ENCODE measurements at regions not wholly inside any gene's neighbourhood (a gene's known extent, or its start where the extent isn't known, plus 50 kb on each side); places are given as distances from the start of the nearest gene placed in this dataset.

- H3K4me1 Mint-ChIP-seq, result no peaks in the 10 kb centered on the region
- DNase-seq (ENCODE audit: low spot score in 2 of 2), result no peak
These were observed 189.6 kb upstream of the TMEM132C start for GRCh38 chr12:128077211-128077916.

GRCh38 chr12:128077917-128078298 is 189.1 kb upstream of the TMEM132C start:
- no peak overlapping the region for H3K4me3 Mint-ChIP-seq
- no peaks in the 10 kb centered on the region for H3K36me3 Mint-ChIP-seq (ENCODE audit: insufficient read depth)
- ATAC-seq (replicated peaks; ENCODE audit: extremely low read depth, poor library complexity, severe bottlenecking) (no peak), DNase-seq (ENCODE audit: low spot score in 2 of 2) (no peak)
- no peaks in the 10 kb centered on the region for H3K9me3 Mint-ChIP-seq
- H3K27me3 Mint-ChIP-seq, result no peaks in the 10 kb centered on the region
- no peak overlapping the region for H3K27ac Mint-ChIP-seq (ENCODE audit: low read depth)
- H3K4me1 Mint-ChIP-seq, result no peaks in the 10 kb centered on the region

More at GRCh38 chr12:128077211-128077916, 189.6 kb upstream of the TMEM132C start:
- Mint-ChIP-seq H3K36me3 (ENCODE audit: insufficient read depth) (no peaks in the 10 kb centered on the region), H3K4me3 (no peak overlapping the region), H3K9me3 (no peaks in the 10 kb centered on the region), H3K27ac (ENCODE audit: low read depth) (no peak overlapping the region), H3K27me3 (no peaks in the 10 kb centered on the region)
- ATAC-seq (replicated peaks; ENCODE audit: extremely low read depth, poor library complexity, severe bottlenecking), result no peak

- ATAC-seq (replicated peaks; ENCODE audit: extremely low read depth, poor library complexity, severe bottlenecking) (no peak), DNase-seq (ENCODE audit: low spot score in 2 of 2) (no peak)
- no peak overlapping the region for H3K27ac Mint-ChIP-seq (ENCODE audit: low read depth)
- H3K4me1 Mint-ChIP-seq, result no peaks in the 10 kb centered on the region
- H3K9me3 Mint-ChIP-seq, result no peaks in the 10 kb centered on the region
- no peak overlapping the region for H3K4me3 Mint-ChIP-seq
- H3K27me3 Mint-ChIP-seq, result no peaks in the 10 kb centered on the region
- H3K36me3 Mint-ChIP-seq (ENCODE audit: insufficient read depth), result no peaks in the 10 kb centered on the region
These were observed 188.5 kb upstream of the TMEM132C start for GRCh38 chr12:128078301-128078971.

- no peak overlapping the region for H3K4me3 Mint-ChIP-seq
- DNase-seq (ENCODE audit: low spot score in 2 of 2) (no peak), ATAC-seq (replicated peaks; ENCODE audit: extremely low read depth, poor library complexity, severe bottlenecking) (no peak)
- H3K9me3 Mint-ChIP-seq, result no peaks in the 10 kb centered on the region
- H3K4me1 Mint-ChIP-seq, result no peaks in the 10 kb centered on the region
- no peaks in the 10 kb centered on the region for H3K27me3 Mint-ChIP-seq
- H3K27ac Mint-ChIP-seq (ENCODE audit: low read depth), result no peak overlapping the region
- H3K36me3 Mint-ChIP-seq (ENCODE audit: insufficient read depth), result no peaks in the 10 kb centered on the region
These were observed 187.5 kb upstream of the TMEM132C start for GRCh38 chr12:128079446-128079845.

- ATAC-seq (replicated peaks; ENCODE audit: extremely low read depth, poor library complexity, severe bottlenecking), result no peak
- no peak overlapping the region for H3K27ac Mint-ChIP-seq (ENCODE audit: low read depth)
- no peak overlapping the region for H3K4me3 Mint-ChIP-seq
- no peak for DNase-seq (ENCODE audit: low spot score in 2 of 2)
- H3K9me3 Mint-ChIP-seq, result peaks cover 3% of the 10 kb centered on the region
- no peaks in the 10 kb centered on the region for H3K4me1 Mint-ChIP-seq
- H3K27me3 Mint-ChIP-seq, result no peaks in the 10 kb centered on the region
- H3K36me3 Mint-ChIP-seq (ENCODE audit: insufficient read depth), result no peaks in the 10 kb centered on the region
These were observed 183.7 kb upstream of the TMEM132C start for GRCh38 chr12:128083132-128083729.

GRCh38 chr12:128088926-128089325 is 178.0 kb upstream of the TMEM132C start:
- no peak overlapping the region for H3K4me3 Mint-ChIP-seq
- H3K36me3 Mint-ChIP-seq (ENCODE audit: insufficient read depth), result no peaks in the 10 kb centered on the region
- no peaks in the 10 kb centered on the region for H3K4me1 Mint-ChIP-seq
- ATAC-seq (replicated peaks; ENCODE audit: extremely low read depth, poor library complexity, severe bottlenecking) (no peak), DNase-seq (ENCODE audit: low spot score in 2 of 2) (no peak)
- peaks cover 13% of the 10 kb centered on the region for H3K9me3 Mint-ChIP-seq
- H3K27me3 Mint-ChIP-seq, result no peaks in the 10 kb centered on the region
- no peak overlapping the region for H3K27ac Mint-ChIP-seq (ENCODE audit: low read depth)

- DNase-seq (ENCODE audit: low spot score in 2 of 2), result no peak
- Mint-ChIP-seq H3K4me1 (no peaks in the 10 kb centered on the region), H3K4me3 (no peak overlapping the region), H3K27ac (ENCODE audit: low read depth) (no peak overlapping the region), H3K27me3 (no peaks in the 10 kb centered on the region), H3K9me3 (peaks cover 13% of the 10 kb centered on the region), H3K36me3 (ENCODE audit: insufficient read depth) (no peaks in the 10 kb centered on the region)
- no peak for ATAC-seq (replicated peaks; ENCODE audit: extremely low read depth, poor library complexity, severe bottlenecking)
These were observed 177.0 kb upstream of the TMEM132C start for GRCh38 chr12:128089961-128090360.

- DNase-seq (ENCODE audit: low spot score in 2 of 2) (no peak), ATAC-seq (replicated peaks; ENCODE audit: extremely low read depth, poor library complexity, severe bottlenecking) (no peak)
- no peaks in the 10 kb centered on the region for H3K27me3 Mint-ChIP-seq
- H3K36me3 Mint-ChIP-seq (ENCODE audit: insufficient read depth), result no peaks in the 10 kb centered on the region
- H3K9me3 Mint-ChIP-seq, result peaks cover 13% of the 10 kb centered on the region
- H3K4me1 Mint-ChIP-seq, result no peaks in the 10 kb centered on the region
- H3K4me3 Mint-ChIP-seq, result no peak overlapping the region
- no peak overlapping the region for H3K27ac Mint-ChIP-seq (ENCODE audit: low read depth)
These were observed 175.8 kb upstream of the TMEM132C start for GRCh38 chr12:128091101-128091720.

- Mint-ChIP-seq H3K9me3 (peaks cover 13% of the 10 kb centered on the region), H3K27me3 (no peaks in the 10 kb centered on the region), H3K36me3 (ENCODE audit: insufficient read depth) (no peaks in the 10 kb centered on the region), H3K27ac (ENCODE audit: low read depth) (no peak overlapping the region), H3K4me3 (no peak overlapping the region), H3K4me1 (no peaks in the 10 kb centered on the region)
- DNase-seq (ENCODE audit: low spot score in 2 of 2) (no peak), ATAC-seq (replicated peaks; ENCODE audit: extremely low read depth, poor library complexity, severe bottlenecking) (no peak)
These were observed 175.0 kb upstream of the TMEM132C start for GRCh38 chr12:128091951-128092382.

- Mint-ChIP-seq H3K36me3 (ENCODE audit: insufficient read depth) (no peaks in the 10 kb centered on the region), H3K27me3 (no peaks in the 10 kb centered on the region), H3K27ac (ENCODE audit: low read depth) (no peak overlapping the region), H3K4me3 (no peak overlapping the region), H3K9me3 (peaks cover 16% of the 10 kb centered on the region), H3K4me1 (no peaks in the 10 kb centered on the region)
- DNase-seq (ENCODE audit: low spot score in 2 of 2), result no peak
- ATAC-seq (replicated peaks; ENCODE audit: extremely low read depth, poor library complexity, severe bottlenecking), result no peak
These were observed 168.2 kb upstream of the TMEM132C start for GRCh38 chr12:128098730-128099129.

- H3K4me3 Mint-ChIP-seq, result no peak overlapping the region
- H3K27ac Mint-ChIP-seq (ENCODE audit: low read depth), result no peak overlapping the region
- no peak for DNase-seq (ENCODE audit: low spot score in 2 of 2)
- H3K27me3 Mint-ChIP-seq, result no peaks in the 10 kb centered on the region
- no peaks in the 10 kb centered on the region for H3K4me1 Mint-ChIP-seq
- H3K9me3 Mint-ChIP-seq, result peaks cover 16% of the 10 kb centered on the region
- no peaks in the 10 kb centered on the region for H3K36me3 Mint-ChIP-seq (ENCODE audit: insufficient read depth)
- no peak for ATAC-seq (replicated peaks; ENCODE audit: extremely low read depth, poor library complexity, severe bottlenecking)
These were observed 163.8 kb upstream of the TMEM132C start for GRCh38 chr12:128103152-128103551.

GRCh38 chr12:128109236-128109635 is 157.7 kb upstream of the TMEM132C start:
- no peaks in the 10 kb centered on the region for H3K27me3 Mint-ChIP-seq
- H3K9me3 Mint-ChIP-seq, result no peaks in the 10 kb centered on the region
- DNase-seq (ENCODE audit: low spot score in 2 of 2), result no peak
- no peaks in the 10 kb centered on the region for H3K4me1 Mint-ChIP-seq
- H3K36me3 Mint-ChIP-seq (ENCODE audit: insufficient read depth), result no peaks in the 10 kb centered on the region
- no peak overlapping the region for H3K27ac Mint-ChIP-seq (ENCODE audit: low read depth)
- no peak for ATAC-seq (replicated peaks; ENCODE audit: extremely low read depth, poor library complexity, severe bottlenecking)
- H3K4me3 Mint-ChIP-seq, result no peak overlapping the region
